Smooth muscle cell (in vitro differentiated cells): ENCODE measurements at regions not wholly inside any gene's neighbourhood (a gene's known extent, or its start where the extent isn't known, plus 50 kb on each side); places are given as distances from the start of the nearest gene placed in this dataset.

Source experiments
- DNase-seq: peaks from one replicate; lab custom pipeline; 2025; ENCODE audit not compliant: unreplicated experiment; lab: John Stamatoyannopoulos, UW
- H2AFZ ChIP-seq: fragments of 200-600 bp; sonication (generic); 2 replicates; pipeline ENCODE4 v1.6.0; 2016; ENCODE audit warnings: antibody characterized with exemption, low read depth, mild to moderate bottlenecking
- H3F3A ChIP-seq: fragments of 200-600 bp; sonication (generic); 2 replicates; pipeline ENCODE4 v1.6.0; 2017; ENCODE audit warnings: antibody characterized with exemption, low read depth
- H3K27ac ChIP-seq: fragments of 200-600 bp; sonication (generic); 2 replicates; pipeline ENCODE4 v1.5.1; 2016; ENCODE audit warnings: low read depth, mild to moderate bottlenecking
- H3K27me3 ChIP-seq: fragments of 200-600 bp; sonication (generic); 2 replicates; pipeline ENCODE4 v1.6.1; 2016; ENCODE audit warnings: low read depth, mild to moderate bottlenecking
- H3K36me3 ChIP-seq: fragments of 200-600 bp; sonication (generic); 2 replicates; pipeline ENCODE4 v1.5.1; 2016; ENCODE audit warnings: low read depth
- H3K4me1 ChIP-seq: fragments of 200-600 bp; sonication (generic); 2 replicates; pipeline ENCODE4 v1.5.1; 2016; ENCODE audit warnings: low read depth
- H3K4me2 ChIP-seq: fragments of 200-600 bp; sonication (generic); 2 replicates; pipeline ENCODE4 v1.6.0; 2016; ENCODE audit warnings: mild to moderate bottlenecking
- H3K4me3 ChIP-seq: fragments of 200-600 bp; sonication (generic); 2 replicates; pipeline ENCODE4 v1.5.1; 2016; ENCODE audit warnings: mild to moderate bottlenecking
- H3K79me2 ChIP-seq: fragments of 200-600 bp; sonication (generic); 2 replicates; pipeline ENCODE4 v1.6.0; 2016; ENCODE audit warnings: low read depth, mild to moderate bottlenecking
- H3K9ac ChIP-seq: fragments of 200-600 bp; sonication (generic); 2 replicates; pipeline ENCODE4 v1.6.0; 2016; ENCODE audit warnings: low read depth
- H3K9me3 ChIP-seq: fragments of 200-600 bp; sonication (generic); replicated peaks from 2 replicates; pipeline ENCODE4 v1.5.1; 2016; ENCODE audit warnings: low read depth
- H4K20me1 ChIP-seq: fragments of 200-600 bp; sonication (generic); 2 replicates; pipeline ENCODE4 v1.6.0; 2016; ENCODE audit warnings: low read depth
- WGBS: methylation state at CpG from one replicate; pipeline ENCODE4 v1.1.7; 2016; ENCODE audit warnings: low lambda C conversion rate; 5-methylcytosine and 5-hydroxymethylcytosine counted together
- TF ChIP-seq, protein P1 (sequence below): fragments of 200-600 bp; sonication (generic); IDR thresholded peaks from 2 replicates; pipeline ENCODE4 v1.5.1; 2017; ENCODE audit warnings: borderline replicate concordance, mild to moderate bottlenecking, antibody characterized with exemption; ENCODE audit not compliant: insufficient read depth, poor library complexity, severe bottlenecking

DNA sequence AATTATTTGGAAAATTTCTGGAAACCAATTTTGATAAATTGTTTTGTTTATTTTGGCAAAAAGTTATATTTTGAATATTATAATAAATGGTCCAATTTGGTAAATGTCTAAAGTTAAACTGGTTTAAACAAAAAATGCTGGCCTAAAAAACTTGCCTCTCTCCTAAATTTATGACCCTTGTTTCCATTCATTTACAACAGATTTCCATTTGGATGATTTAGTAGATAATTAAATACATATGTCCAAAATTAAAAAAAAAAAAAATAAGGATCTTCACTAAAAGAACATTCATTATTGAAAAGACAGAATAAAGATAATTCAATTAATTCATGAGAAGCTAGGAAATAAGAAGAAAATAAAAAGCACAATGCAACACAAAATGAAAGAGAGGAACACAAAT, 449.5 kb downstream of the SPRY1 start:
- TF ChIP-seq, protein P1, sequence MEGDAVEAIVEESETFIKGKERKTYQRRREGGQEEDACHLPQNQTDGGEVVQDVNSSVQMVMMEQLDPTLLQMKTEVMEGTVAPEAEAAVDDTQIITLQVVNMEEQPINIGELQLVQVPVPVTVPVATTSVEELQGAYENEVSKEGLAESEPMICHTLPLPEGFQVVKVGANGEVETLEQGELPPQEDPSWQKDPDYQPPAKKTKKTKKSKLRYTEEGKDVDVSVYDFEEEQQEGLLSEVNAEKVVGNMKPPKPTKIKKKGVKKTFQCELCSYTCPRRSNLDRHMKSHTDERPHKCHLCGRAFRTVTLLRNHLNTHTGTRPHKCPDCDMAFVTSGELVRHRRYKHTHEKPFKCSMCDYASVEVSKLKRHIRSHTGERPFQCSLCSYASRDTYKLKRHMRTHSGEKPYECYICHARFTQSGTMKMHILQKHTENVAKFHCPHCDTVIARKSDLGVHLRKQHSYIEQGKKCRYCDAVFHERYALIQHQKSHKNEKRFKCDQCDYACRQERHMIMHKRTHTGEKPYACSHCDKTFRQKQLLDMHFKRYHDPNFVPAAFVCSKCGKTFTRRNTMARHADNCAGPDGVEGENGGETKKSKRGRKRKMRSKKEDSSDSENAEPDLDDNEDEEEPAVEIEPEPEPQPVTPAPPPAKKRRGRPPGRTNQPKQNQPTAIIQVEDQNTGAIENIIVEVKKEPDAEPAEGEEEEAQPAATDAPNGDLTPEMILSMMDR: no peak
- H3K4me2 ChIP-seq: no peak overlapping the region
- H3K79me2 ChIP-seq: no peaks in the 10 kb centered on the region
- H3K9ac ChIP-seq: no peak overlapping the region
- DNase-seq: no peak
- peaks cover 6% of the 10 kb centered on the region for H3K4me1 ChIP-seq
- H3K27me3 ChIP-seq: no peaks in the 10 kb centered on the region
- no peaks in the 10 kb centered on the region for H4K20me1 ChIP-seq
- no peak overlapping the region for H3K27ac ChIP-seq
- H2AFZ ChIP-seq: no peak overlapping the region
- no peaks in the 10 kb centered on the region for H3K9me3 ChIP-seq
- no peaks in the 10 kb centered on the region for H3F3A ChIP-seq
- no peak overlapping the region for H3K4me3 ChIP-seq
- no peaks in the 10 kb centered on the region for H3K36me3 ChIP-seq

DNA sequence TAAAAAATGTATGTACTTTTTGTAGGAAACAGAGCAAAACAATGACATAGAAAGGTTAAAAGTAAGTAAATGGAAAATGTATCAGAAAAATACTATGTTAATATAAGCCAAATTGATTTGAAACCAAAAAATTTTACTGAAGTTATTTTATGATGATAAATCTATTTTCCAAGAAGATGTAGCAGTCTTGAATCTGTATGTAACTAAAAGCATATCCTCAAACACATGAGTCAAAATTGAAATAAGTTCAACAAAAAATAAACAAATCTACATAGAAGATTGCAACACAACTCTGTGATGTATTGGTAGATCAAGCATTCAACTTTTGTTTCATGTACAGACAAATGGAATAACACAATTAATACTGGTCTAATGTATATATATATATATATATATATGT, 450.0 kb downstream of the SPRY1 start:
- no peak overlapping the region for H2AFZ ChIP-seq
- H3K79me2 ChIP-seq: no peaks in the 10 kb centered on the region
- TF ChIP-seq, protein P1: no peak
- no peak overlapping the region for H3K4me2 ChIP-seq
- no peaks in the 10 kb centered on the region for H3K27me3 ChIP-seq
- H3K36me3 ChIP-seq: no peaks in the 10 kb centered on the region
- H4K20me1 ChIP-seq: no peaks in the 10 kb centered on the region
- H3K27ac ChIP-seq: no peak overlapping the region
- H3K4me3 ChIP-seq: no peak overlapping the region
- H3F3A ChIP-seq: no peaks in the 10 kb centered on the region
- DNase-seq: no peak
- no peak overlapping the region for H3K9ac ChIP-seq
- H3K9me3 ChIP-seq: no peaks in the 10 kb centered on the region
- H3K4me1 ChIP-seq: peaks cover 6% of the 10 kb centered on the region

DNA sequence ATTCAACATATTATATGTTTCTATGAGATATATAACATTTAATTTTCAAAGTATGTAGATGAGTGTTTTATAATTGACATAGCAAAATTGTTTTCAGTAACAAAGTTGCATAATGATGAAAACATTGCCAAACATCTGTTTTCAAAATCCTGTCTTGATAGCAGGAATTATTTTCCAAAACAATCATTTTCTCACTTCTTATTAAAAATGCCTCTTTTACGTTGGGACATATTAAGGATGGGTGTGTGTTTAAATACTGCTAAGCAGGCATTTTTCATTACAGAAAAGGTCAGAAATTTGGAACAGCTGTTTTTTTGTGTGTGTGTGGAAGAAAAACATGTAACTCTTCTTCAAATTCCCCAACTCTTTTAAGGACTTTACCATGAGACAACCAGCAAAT, 452.0 kb downstream of the SPRY1 start:
- Histone ChIP-seq H3K9me3 (no peaks in the 10 kb centered on the region), H3K4me2 (no peak overlapping the region), H3K9ac (no peak overlapping the region), H3K27me3 (no peaks in the 10 kb centered on the region), H4K20me1 (no peaks in the 10 kb centered on the region), H3K79me2 (no peaks in the 10 kb centered on the region), H3K4me1 (peaks cover 6% of the 10 kb centered on the region), H3K4me3 (no peak overlapping the region), H3F3A (no peaks in the 10 kb centered on the region), H3K27ac (no peak overlapping the region), H2AFZ (peak overlapping the region; percentile 73), H3K36me3 (no peaks in the 10 kb centered on the region)
- WGBS: 59% methylated on average over 1 of the region's 1 CpG
- DNase-seq: no peak
- TF ChIP-seq, protein P1: no peak

DNA sequence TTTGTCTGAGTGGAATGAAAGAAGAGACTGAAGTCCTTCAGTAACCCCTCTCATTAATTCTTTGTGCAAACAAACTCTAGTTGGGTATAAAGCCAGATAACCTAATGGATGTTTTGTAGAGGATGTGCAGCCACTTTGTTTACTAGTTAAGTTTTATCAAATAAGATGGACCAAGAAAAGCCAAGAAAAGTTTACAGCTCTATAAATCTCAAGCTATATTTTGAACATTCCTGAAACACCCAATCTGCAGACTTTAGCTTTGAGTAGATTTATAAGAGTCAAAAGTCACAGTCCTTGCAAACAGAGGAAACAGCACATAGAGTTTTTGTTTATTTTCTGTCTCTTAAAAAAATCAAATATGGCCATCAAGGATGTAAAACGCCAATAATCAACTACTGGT, 452.9 kb downstream of the SPRY1 start:
- WGBS: 63% methylated on average over 1 of the region's 1 CpG
- Histone ChIP-seq H3K79me2 (no peaks in the 10 kb centered on the region), H3K36me3 (no peaks in the 10 kb centered on the region), H3F3A (no peaks in the 10 kb centered on the region), H3K9me3 (no peaks in the 10 kb centered on the region), H4K20me1 (no peaks in the 10 kb centered on the region), H3K4me2 (no peak overlapping the region), H3K4me1 (peaks cover 6% of the 10 kb centered on the region), H3K27me3 (no peaks in the 10 kb centered on the region), H2AFZ (peak overlapping the region; percentile 73), H3K9ac (no peak overlapping the region), H3K27ac (no peak overlapping the region), H3K4me3 (no peak overlapping the region)
- DNase-seq: no peak
- TF ChIP-seq, protein P1: no peak
